ENCODE measurements at regions not wholly inside any gene's neighbourhood (a gene's known extent, or its start where the extent isn't known, plus 50 kb on each side); places are given as distances from the start of the nearest gene placed in this dataset.

DNA sequence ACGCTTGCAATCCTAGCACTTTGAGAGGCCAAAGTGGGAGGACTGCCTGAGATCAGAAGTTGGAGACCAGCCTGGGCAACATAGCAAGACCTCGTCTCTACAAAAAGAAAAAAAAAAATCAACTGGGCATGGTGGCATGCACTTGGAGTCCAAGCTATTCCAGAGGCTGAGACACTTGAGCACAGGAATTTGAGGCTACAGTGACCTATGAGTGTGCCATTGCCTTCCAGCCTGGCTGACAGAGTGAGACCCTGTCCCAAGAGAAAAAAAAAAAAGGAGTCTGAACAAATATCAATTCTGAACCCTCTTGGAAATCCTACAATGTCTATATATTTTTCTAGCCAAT lies 126.8 kb upstream of the NRP1 start:
- no peak overlapping the region for H3K4me3 ChIP-seq (ENCODE audit: low read depth, low read length, poor library complexity, severe bottlenecking)
- intact Hi-C loops (cut with micrococcal nuclease; ENCODE audit: unreplicated experiment): no loop called here
- POLR2A ChIA-PET (ENCODE audit: low non-redundant PET): interaction anchor here (0.7 kb wide), 1 partner anchor 79 kb away, joined by 8 read pairs; no protein-coding TSS in a partner anchor

DNA sequence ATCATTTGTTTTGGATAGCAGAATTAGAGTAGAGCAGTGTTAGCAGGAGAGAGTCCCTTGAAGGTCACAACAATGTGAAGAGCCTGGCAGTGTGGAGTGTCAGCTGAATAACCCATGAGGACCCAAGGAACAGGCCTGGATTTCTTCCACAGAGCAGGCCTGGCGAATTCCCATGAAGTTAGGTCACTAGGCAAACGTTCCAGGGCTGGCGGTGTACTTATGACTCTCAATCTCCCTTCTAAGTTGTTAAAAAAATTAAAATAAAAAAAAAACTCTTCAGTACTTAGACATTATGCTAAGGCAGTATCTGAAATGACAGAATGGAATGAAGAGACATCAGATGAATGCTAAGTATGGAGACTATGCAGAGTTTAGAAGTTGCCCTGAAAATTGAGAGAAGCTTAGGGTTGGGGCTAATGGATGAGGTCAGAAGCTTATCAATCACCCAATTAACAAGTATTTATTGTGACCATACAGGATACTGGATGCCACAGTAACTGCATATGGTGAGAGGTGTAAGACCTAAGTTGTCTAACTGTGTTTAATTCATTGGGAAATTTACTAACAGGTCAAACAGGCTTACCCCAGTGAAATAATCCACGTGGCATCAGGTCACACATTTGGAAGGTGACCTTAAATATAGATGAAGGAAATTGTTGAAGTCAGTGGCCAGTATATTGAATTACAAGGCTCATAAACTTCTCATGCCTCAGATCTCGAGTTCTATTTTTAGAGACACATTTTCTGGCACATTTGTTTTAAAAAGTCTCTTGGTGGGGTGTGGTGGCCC lies 126.2 kb upstream of the NRP1 start:
- Histone ChIP-seq H3K4me3 (ENCODE audit: low read depth, low read length, poor library complexity, severe bottlenecking) (no peak overlapping the region), H3K4me1 (ENCODE audit: insufficient read depth, low read length, poor library complexity, severe bottlenecking) (no peaks in the 10 kb centered on the region), H3K9me3 (ENCODE audit: low read depth, low read length, poor library complexity, severe bottlenecking) (no peaks in the 10 kb centered on the region), H3K36me3 (ENCODE audit: insufficient read depth, low read length, poor library complexity, severe bottlenecking) (no peaks in the 10 kb centered on the region), H3K27ac (ENCODE audit: low read depth, low read length, poor library complexity, severe bottlenecking) (no peak overlapping the region), H3K27me3 (replicated peaks; ENCODE audit: insufficient read depth, low read depth, low read length, poor library complexity) (no peaks in the 10 kb centered on the region)
- TF ChIP-seq EZH2 (IDR thresholded peaks at IDR 0.05; ENCODE audit: borderline replicate concordance, low read depth, low read length, poor library complexity, severe bottlenecking): no peak
- TF ChIP-seq, protein P1, sequence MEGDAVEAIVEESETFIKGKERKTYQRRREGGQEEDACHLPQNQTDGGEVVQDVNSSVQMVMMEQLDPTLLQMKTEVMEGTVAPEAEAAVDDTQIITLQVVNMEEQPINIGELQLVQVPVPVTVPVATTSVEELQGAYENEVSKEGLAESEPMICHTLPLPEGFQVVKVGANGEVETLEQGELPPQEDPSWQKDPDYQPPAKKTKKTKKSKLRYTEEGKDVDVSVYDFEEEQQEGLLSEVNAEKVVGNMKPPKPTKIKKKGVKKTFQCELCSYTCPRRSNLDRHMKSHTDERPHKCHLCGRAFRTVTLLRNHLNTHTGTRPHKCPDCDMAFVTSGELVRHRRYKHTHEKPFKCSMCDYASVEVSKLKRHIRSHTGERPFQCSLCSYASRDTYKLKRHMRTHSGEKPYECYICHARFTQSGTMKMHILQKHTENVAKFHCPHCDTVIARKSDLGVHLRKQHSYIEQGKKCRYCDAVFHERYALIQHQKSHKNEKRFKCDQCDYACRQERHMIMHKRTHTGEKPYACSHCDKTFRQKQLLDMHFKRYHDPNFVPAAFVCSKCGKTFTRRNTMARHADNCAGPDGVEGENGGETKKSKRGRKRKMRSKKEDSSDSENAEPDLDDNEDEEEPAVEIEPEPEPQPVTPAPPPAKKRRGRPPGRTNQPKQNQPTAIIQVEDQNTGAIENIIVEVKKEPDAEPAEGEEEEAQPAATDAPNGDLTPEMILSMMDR (conservative IDR thresholded peaks at IDR 0.05; ENCODE audit: low read depth, low read length): no peak
- BruUV-seq (replicated peaks): no TSS peak
- intact Hi-C loops (cut with micrococcal nuclease; ENCODE audit: unreplicated experiment): no loop called here
- POLR2A ChIA-PET (ENCODE audit: low non-redundant PET): no interaction called here
- DNase-seq (ENCODE audit: low spot score): no peak
- CTCF ChIA-PET: no interaction called here

More for the DNA sequence above, 126.8 kb upstream of the NRP1 start:
- CTCF ChIA-PET: no interaction called here
- no peaks in the 10 kb centered on the region for H3K36me3 ChIP-seq (ENCODE audit: insufficient read depth, low read length, poor library complexity, severe bottlenecking)
- TF ChIP-seq EZH2 (IDR thresholded peaks at IDR 0.05; ENCODE audit: borderline replicate concordance, low read depth, low read length, poor library complexity, severe bottlenecking): no peak
- TF ChIP-seq, protein P1 (conservative IDR thresholded peaks at IDR 0.05; ENCODE audit: low read depth, low read length): no peak
- H3K27me3 ChIP-seq (replicated peaks; ENCODE audit: insufficient read depth, low read depth, low read length, poor library complexity): no peaks in the 10 kb centered on the region
- no peak overlapping the region for H3K27ac ChIP-seq (ENCODE audit: low read depth, low read length, poor library complexity, severe bottlenecking)
- no peak for DNase-seq (ENCODE audit: low spot score)
- no peaks in the 10 kb centered on the region for H3K9me3 ChIP-seq (ENCODE audit: low read depth, low read length, poor library complexity, severe bottlenecking)
- H3K4me1 ChIP-seq (ENCODE audit: insufficient read depth, low read length, poor library complexity, severe bottlenecking): no peaks in the 10 kb centered on the region
- BruUV-seq (replicated peaks): no TSS peak

DNA sequence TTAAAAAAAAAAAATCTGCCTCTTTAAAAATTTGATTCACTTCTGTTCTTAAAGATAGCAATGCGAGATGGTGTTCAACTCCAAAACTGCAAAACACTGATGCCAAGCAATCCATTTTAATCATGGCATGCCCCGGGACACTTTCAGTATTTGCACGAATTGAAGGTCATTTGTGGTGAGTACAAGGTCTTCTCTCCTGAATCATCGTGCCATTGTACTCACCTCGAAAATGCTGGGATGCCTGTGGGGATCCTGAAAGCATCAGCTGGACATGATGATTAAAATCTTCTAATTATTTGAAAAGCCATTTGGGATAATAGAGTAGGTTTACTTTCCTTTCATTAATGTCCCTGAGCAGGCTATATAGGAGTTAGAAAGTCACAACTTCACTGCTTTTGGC lies 125.1 kb upstream of the NRP1 start:
- DNase-seq (ENCODE audit: low spot score): no peak
- no peak overlapping the region for H3K4me3 ChIP-seq (ENCODE audit: low read depth, low read length, poor library complexity, severe bottlenecking)
- no peak for TF ChIP-seq EZH2 (IDR thresholded peaks at IDR 0.05; ENCODE audit: borderline replicate concordance, low read depth, low read length, poor library complexity, severe bottlenecking)
- TF ChIP-seq, protein P1 (conservative IDR thresholded peaks at IDR 0.05; ENCODE audit: low read depth, low read length): no peak
- no peaks in the 10 kb centered on the region for H3K4me1 ChIP-seq (ENCODE audit: insufficient read depth, low read length, poor library complexity, severe bottlenecking)
- ChIA-PET POLR2A (ENCODE audit: low non-redundant PET) (no interaction called here), CTCF (no interaction called here)
- no peaks in the 10 kb centered on the region for H3K27me3 ChIP-seq (replicated peaks; ENCODE audit: insufficient read depth, low read depth, low read length, poor library complexity)
- no TSS peak for BruUV-seq (replicated peaks)
- H3K27ac ChIP-seq (ENCODE audit: low read depth, low read length, poor library complexity, severe bottlenecking): no peak overlapping the region
- no peaks in the 10 kb centered on the region for H3K9me3 ChIP-seq (ENCODE audit: low read depth, low read length, poor library complexity, severe bottlenecking)
- intact Hi-C loops (cut with micrococcal nuclease; ENCODE audit: unreplicated experiment): no loop called here
- H3K36me3 ChIP-seq (ENCODE audit: insufficient read depth, low read length, poor library complexity, severe bottlenecking): no peaks in the 10 kb centered on the region
